GM21381 (cell line): ENCODE measurements at regions not wholly inside any gene's neighbourhood (a gene's known extent, or its start where the extent isn't known, plus 50 kb on each side); places are given as distances from the start of the nearest gene placed in this dataset.

Experiments used
- ATAC-seq: cut with Tn5 transposase; IDR thresholded peaks from one replicate; pipeline ENCODE4 v1.9.1; 2021; ENCODE audit warnings: mild to moderate bottlenecking, moderate library complexity; ENCODE audit not compliant: unreplicated experiment

GRCh38 chr10:128367807-128368206 is 241.6 kb upstream of the MKI67 start:
- ATAC-seq, result no peak

GRCh38 chr10:128369101-128369650 is 243.0 kb upstream of the MKI67 start:
- no peak for ATAC-seq

- ATAC-seq, result peak; percentile 85
Observed at GRCh38 chr10:128373071-128373749, 247.0 kb upstream of the MKI67 start.

GRCh38 chr10:128373831-128374230 is 247.6 kb upstream of the MKI67 start:
- ATAC-seq, result no peak

GRCh38 chr10:128375171-128375570 is 248.9 kb upstream of the MKI67 start:
- no peak for ATAC-seq

GRCh38 chr10:128377364-128377987 is 251.3 kb upstream of the MKI67 start:
- ATAC-seq, result no peak

- no peak for ATAC-seq
Observed at GRCh38 chr10:128377988-128378387, 251.8 kb upstream of the MKI67 start.

- no peak for ATAC-seq
Observed at GRCh38 chr10:128380946-128381345, 254.7 kb upstream of the MKI67 start.

GRCh38 chr10:128382225-128382624 is 256.0 kb upstream of the MKI67 start:
- no peak for ATAC-seq

GRCh38 chr10:128384831-128385230 is 258.6 kb upstream of the MKI67 start:
- ATAC-seq, result no peak

GRCh38 chr10:128386231-128386630 is 260.0 kb upstream of the MKI67 start:
- no peak for ATAC-seq

GRCh38 chr10:128386816-128387604 is 260.8 kb upstream of the MKI67 start:
- ATAC-seq, result no peak

- ATAC-seq, result no peak
Observed at GRCh38 chr10:128390596-128390995, 264.4 kb upstream of the MKI67 start.

- ATAC-seq, result no peak
Observed at GRCh38 chr10:128393546-128393945, 267.3 kb upstream of the MKI67 start.

GRCh38 chr10:128398118-128398517 is 271.9 kb upstream of the MKI67 start:
- ATAC-seq, result no peak

GRCh38 chr10:128398999-128399398 is 272.8 kb upstream of the MKI67 start:
- ATAC-seq, result no peak

- ATAC-seq, result no peak
Observed at GRCh38 chr10:128400564-128400963, 274.3 kb upstream of the MKI67 start.

- no peak for ATAC-seq
Observed at GRCh38 chr10:128405450-128405849, 279.2 kb upstream of the MKI67 start.

- no peak for ATAC-seq
Observed at GRCh38 chr10:128411643-128412042, 285.4 kb upstream of the MKI67 start.

GRCh38 chr10:128414568-128414967 is 288.3 kb upstream of the MKI67 start:
- no peak for ATAC-seq

- no peak for ATAC-seq
Observed at GRCh38 chr10:128416231-128416630, 290.0 kb upstream of the MKI67 start.

- ATAC-seq, result no peak
Observed at GRCh38 chr10:128417826-128418225, 291.6 kb upstream of the MKI67 start.
